ENCODE measurements at regions not wholly inside any gene's neighbourhood (a gene's known extent, or its start where the extent isn't known, plus 50 kb on each side); places are given as distances from the start of the nearest gene placed in this dataset.

DNA sequence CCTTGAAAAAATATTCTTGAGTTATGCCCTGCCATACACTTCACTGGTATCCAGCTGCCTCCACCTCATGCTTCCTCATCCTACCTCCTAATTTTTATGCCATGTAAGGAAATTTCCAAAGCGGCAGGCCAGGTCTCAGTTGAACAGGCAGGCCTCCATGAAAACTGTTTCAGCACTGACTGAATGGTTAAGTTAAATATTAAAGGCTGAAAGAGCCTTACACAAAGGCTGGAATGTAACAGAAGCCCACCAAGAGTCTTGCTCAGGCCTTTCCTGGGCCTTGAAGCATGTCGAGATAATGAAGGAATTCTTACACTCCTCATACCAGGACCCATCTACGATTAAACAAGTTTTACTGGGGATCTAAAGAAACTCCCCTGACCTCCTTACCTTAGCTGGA is 359.6 kb upstream of the NOCT start:
- TF ChIP-seq, protein P1, sequence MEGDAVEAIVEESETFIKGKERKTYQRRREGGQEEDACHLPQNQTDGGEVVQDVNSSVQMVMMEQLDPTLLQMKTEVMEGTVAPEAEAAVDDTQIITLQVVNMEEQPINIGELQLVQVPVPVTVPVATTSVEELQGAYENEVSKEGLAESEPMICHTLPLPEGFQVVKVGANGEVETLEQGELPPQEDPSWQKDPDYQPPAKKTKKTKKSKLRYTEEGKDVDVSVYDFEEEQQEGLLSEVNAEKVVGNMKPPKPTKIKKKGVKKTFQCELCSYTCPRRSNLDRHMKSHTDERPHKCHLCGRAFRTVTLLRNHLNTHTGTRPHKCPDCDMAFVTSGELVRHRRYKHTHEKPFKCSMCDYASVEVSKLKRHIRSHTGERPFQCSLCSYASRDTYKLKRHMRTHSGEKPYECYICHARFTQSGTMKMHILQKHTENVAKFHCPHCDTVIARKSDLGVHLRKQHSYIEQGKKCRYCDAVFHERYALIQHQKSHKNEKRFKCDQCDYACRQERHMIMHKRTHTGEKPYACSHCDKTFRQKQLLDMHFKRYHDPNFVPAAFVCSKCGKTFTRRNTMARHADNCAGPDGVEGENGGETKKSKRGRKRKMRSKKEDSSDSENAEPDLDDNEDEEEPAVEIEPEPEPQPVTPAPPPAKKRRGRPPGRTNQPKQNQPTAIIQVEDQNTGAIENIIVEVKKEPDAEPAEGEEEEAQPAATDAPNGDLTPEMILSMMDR (IDR thresholded peaks at IDR 0.05) = no peak
- Histone ChIP-seq H3K27ac (replicated peaks in 1 of 4) (no peak overlapping the region), H3K4me1 (peaks cover 0 to 13% (median 11%) of the 10 kb centered on the region in 4 donors), H3K27me3 (no peaks in the 10 kb centered on the region), H3K4me3 (no peak overlapping the region), H3K36me3 (no peaks in the 10 kb centered on the region), H3K9me3 (no peaks in the 10 kb centered on the region)
- intact Hi-C loops (cut with DNase I) = no loop called here
- 97% methylated on average over 3 of the region's 3 CpGs for WGBS
- DNase-seq (ENCODE audit: extremely low spot score) = no peak

DNA sequence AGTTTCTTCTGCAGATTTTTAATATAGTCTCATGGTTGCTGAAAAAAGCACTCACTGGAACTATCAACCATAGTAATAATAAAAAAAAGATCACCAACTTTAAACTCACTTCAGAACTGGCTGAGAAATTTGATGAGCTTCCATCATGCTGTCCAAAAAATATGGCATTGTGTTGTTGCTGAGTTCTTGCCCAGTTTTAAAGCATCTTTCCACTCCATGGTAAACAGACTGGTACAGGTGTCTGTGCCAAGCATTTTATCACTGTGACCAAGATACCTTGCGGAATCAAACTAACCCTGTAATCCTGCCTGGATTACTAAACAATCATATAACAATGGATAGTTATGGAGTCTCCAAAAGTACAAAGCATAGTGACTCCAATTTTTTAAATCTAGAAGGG is 360.3 kb upstream of the NOCT start:
- Histone ChIP-seq H3K27me3 (no peaks in the 10 kb centered on the region), H3K36me3 (no peaks in the 10 kb centered on the region), H3K27ac (replicated peaks in 1 of 4) (no peak overlapping the region), H3K9me3 (no peaks in the 10 kb centered on the region), H3K4me3 (no peak overlapping the region), H3K4me1 (peaks cover 0 to 9% (median 8%) of the 10 kb centered on the region in 4 donors)
- intact Hi-C loops (cut with DNase I) = no loop called here
- no peak for DNase-seq (ENCODE audit: extremely low spot score)
- TF ChIP-seq, protein P1 (IDR thresholded peaks at IDR 0.05) = no peak
- TF ChIP-seq POLR2A (IDR thresholded peaks at IDR 0.05; ENCODE audit: low read depth) (no peak), EP300 (IDR thresholded peaks at IDR 0.05) (no peak), POLR2AphosphoS5 (IDR thresholded peaks at IDR 0.05) (no peak)
- WGBS = 93% methylated on average over 1 of the region's 1 CpG

DNA sequence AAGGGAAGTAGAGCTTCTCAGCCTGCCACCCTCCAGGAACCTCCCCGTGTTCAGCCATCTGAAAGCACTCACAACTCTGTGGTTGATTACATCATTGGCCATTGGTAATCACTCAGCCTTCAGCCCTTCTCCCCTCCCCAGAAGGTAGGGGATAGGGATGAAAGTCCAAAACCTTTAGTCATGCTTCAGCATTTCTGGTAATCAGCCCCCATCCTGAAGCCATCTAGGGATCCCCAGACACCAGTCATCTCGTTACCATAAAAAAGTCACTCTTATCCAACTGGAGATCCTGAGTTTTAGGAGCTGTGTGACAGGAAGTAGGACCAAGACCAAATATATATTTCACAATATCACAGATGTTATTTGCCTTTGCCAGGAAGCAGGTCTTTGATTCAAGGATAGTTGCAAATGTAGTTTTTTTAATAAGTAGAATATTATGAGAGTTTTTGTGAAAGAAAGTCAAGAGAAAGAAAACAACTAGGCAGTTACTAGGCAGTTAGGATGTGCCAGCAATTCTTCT is 364.6 kb upstream of the NOCT start:
- H3K27ac ChIP-seq (replicated peaks in 1 of 4) = no peak overlapping the region
- H3K4me1 ChIP-seq = no peaks in the 10 kb centered on the region
- no peaks in the 10 kb centered on the region for H3K27me3 ChIP-seq
- intact Hi-C loops (cut with DNase I) = no loop called here
- no peaks in the 10 kb centered on the region for H3K9me3 ChIP-seq
- DNase-seq (ENCODE audit: extremely low spot score) = peak; percentile 70
- H3K36me3 ChIP-seq = no peaks in the 10 kb centered on the region
- H3K4me3 ChIP-seq = no peak overlapping the region
- no peak for TF ChIP-seq POLR2AphosphoS5 (IDR thresholded peaks at IDR 0.05)
- WGBS = 63% methylated on average over 2 of the region's 2 CpGs

DNA sequence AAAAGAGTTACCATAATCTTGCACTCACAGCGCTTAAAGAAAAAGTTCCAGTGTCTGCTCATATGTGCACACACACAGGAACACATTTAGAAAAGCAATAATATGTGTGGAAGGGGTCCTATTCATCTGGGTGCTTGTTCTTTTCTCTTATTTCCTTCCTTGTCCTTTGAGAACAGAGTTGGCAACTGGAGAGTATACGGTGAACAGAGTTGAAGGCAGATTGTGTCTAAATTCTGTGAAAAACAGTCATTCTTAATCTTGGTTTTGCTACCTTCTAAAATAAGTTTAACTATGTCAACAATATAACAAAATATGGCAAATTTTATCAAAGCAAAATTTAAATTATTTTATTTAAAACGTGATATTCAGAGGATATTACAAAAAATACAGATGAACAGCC is 365.1 kb upstream of the NOCT start:
- DNase-seq (ENCODE audit: extremely low spot score) = no peak
- no peak for TF ChIP-seq EP300 (IDR thresholded peaks at IDR 0.05)
- TF ChIP-seq, protein P1 (IDR thresholded peaks at IDR 0.05) = no peak
- TF ChIP-seq POLR2AphosphoS5 (IDR thresholded peaks at IDR 0.05) = no peak
- no peak for TF ChIP-seq POLR2A (IDR thresholded peaks at IDR 0.05; ENCODE audit: low read depth)
- WGBS = 87% methylated on average over 3 of the region's 3 CpGs
- H3K4me1 ChIP-seq = no peaks in the 10 kb centered on the region
- no peak overlapping the region for H3K4me3 ChIP-seq
- H3K36me3 ChIP-seq = no peaks in the 10 kb centered on the region
- intact Hi-C loops (cut with DNase I) = no loop called here
- no peaks in the 10 kb centered on the region for H3K27me3 ChIP-seq
- H3K9me3 ChIP-seq = no peaks in the 10 kb centered on the region
- H3K27ac ChIP-seq (replicated peaks in 1 of 4) = no peak overlapping the region

DNA sequence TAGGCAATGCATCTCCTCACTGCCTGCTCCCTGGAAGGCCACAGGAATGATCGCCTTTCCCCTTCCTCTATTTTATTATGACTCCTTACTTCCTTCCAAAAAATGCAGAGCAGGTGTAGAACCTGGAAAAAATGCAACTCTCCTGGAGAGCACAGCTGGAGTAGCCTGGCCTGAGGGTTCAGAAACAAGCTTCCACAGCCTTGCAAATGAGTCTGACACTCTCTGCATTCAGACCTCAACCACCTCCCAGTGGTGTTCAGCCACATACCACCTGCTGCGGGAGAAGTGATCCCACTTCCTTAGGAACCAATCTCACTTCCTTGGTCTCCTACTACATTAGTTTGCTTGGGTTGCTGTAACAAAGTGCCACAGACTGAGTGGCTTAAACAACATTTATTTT is 368.1 kb upstream of the NOCT start:
- Histone ChIP-seq H3K36me3 (no peaks in the 10 kb centered on the region), H3K27me3 (no peaks in the 10 kb centered on the region), H3K4me1 (no peaks in the 10 kb centered on the region), H3K9me3 (no peaks in the 10 kb centered on the region), H3K4me3 (no peak overlapping the region), H3K27ac (replicated peaks in 1 of 4) (no peak overlapping the region)
- intact Hi-C loops (cut with DNase I) = no loop called here
- 83% methylated on average over 2 of the region's 2 CpGs for WGBS
- TF ChIP-seq EP300 (IDR thresholded peaks at IDR 0.05) (no peak), POLR2A (IDR thresholded peaks at IDR 0.05; ENCODE audit: low read depth) (no peak), POLR2AphosphoS5 (IDR thresholded peaks at IDR 0.05) (no peak)
- TF ChIP-seq, protein P1 (IDR thresholded peaks at IDR 0.05) = no peak
- no peak for DNase-seq (ENCODE audit: extremely low spot score)

All from esophagus muscularis mucosa (tissue), 4 donors.